A549 (cell line): ENCODE measurements at regions not wholly inside any gene's neighbourhood (a gene's known extent, or its start where the extent isn't known, plus 50 kb on each side); places are given as distances from the start of the nearest gene placed in this dataset.

Source experiments
- ATAC-seq, 2 experiments: fragments of 200-7000 bp in 1 of 2; fragments of >200 bp in 1 of 2; cut with Nextera tagmentation in 1 of 2; cut with Tn5 transposase in 1 of 2; 3 replicates each; pipeline versions ENCODE4 v1.8.0 to v1.9.1; 2018 to 2020; ENCODE audit warnings: mild to moderate bottlenecking in 1 of 2, moderate library complexity in 1 of 2
- CTCF ChIA-PET: fragments of 300-600 bp; sonication (Branson Sonifier 250); formaldehyde crosslinking; extraction: SDS; loops from one replicate; lab custom pipeline; 2021; ENCODE audit warnings: antibody characterized with exemption, inconsistent platforms; lab: Yijun Ruan, JAX
- POLR2A ChIA-PET: fragments of 350-600 bp; formaldehyde crosslinking; extraction: SDS; loops from one replicate; lab custom pipeline; 2021; ENCODE audit warnings: antibody characterized with exemption, inconsistent platforms; lab: Yijun Ruan, JAX
- DNase-seq, 2 experiments: peaks; one replicate each; pipeline versions ENCODE4 v3.0.0 to v3.0.0-alpha.2; 2011 to 2016; ENCODE audit warnings: low read depth in 1 of 2, low spot score in 1 of 2
- FAIRE-seq: peaks from 2 replicates; lab custom pipeline; 2011; peaks lifted over from hg19 to GRCh38; lab: Jason Lieb, UNC
- H3K27ac ChIP-seq, 2 experiments: fragments of >200 bp; sonication (Bioruptor Twin); formaldehyde crosslinking; 3 replicates each; pipeline ENCODE4 v1.5.1; 2016 to 2017
- H3K4me1 ChIP-seq: fragments of >200 bp; sonication (Bioruptor Twin); formaldehyde crosslinking; 3 replicates; pipeline ENCODE4 v1.6.1; 2016
- H3K4me2 ChIP-seq: fragments of >200 bp; sonication (Bioruptor Twin); formaldehyde crosslinking; 3 replicates; pipeline ENCODE4 v1.6.1; 2016
- H3K4me3 ChIP-seq: fragments of >200 bp; sonication (Bioruptor Twin); formaldehyde crosslinking; 3 replicates; pipeline ENCODE4 v1.5.1; 2016
- H3K9me3 ChIP-seq: fragments of >200 bp; sonication (Bioruptor Twin); formaldehyde crosslinking; 3 replicates; pipeline ENCODE4 v1.6.1; 2016
- CBX2 ChIP-seq: fragments of 200-600 bp; sonication (generic); IDR thresholded peaks from 2 replicates; pipeline ENCODE4 v1.6.1; 2016; ENCODE audit warnings: low read depth, mild to moderate bottlenecking, borderline replicate concordance
- CEBPB ChIP-seq, 2 experiments: fragments of >200 bp in 1 of 2; sonication (Bioruptor Twin) in 1 of 2; formaldehyde crosslinking in 1 of 2; IDR thresholded peaks; 2 replicates each; pipeline ENCODE4 v1.6.1; 2012 to 2016
- CHD2 ChIP-seq: fragments of 150-350 bp; IDR thresholded peaks from 2 replicates; pipeline ENCODE4 v1.6.1; 2014; ENCODE audit warnings: low read length; ENCODE audit not compliant: partially characterized antibody
- CTCF ChIP-seq: fragments of >200 bp; sonication (Bioruptor Twin); formaldehyde crosslinking; IDR thresholded peaks from 3 replicates; pipeline ENCODE4 v1.5.1; 2016
- ELK1 ChIP-seq: fragments of 150-350 bp; IDR thresholded peaks from 2 replicates; pipeline ENCODE4 v1.6.1; 2014; ENCODE audit warnings: low read depth, mild to moderate bottlenecking, low read length
- FOSL2 ChIP-seq, 2 experiments: fragments of 450-650 bp in 1 of 2; fragments of >200 bp in 1 of 2; sonication (Bioruptor Twin) in 1 of 2; formaldehyde crosslinking; IDR thresholded peaks; 2 replicates each; pipeline versions ENCODE4 v1.5.0 to v1.6.1; 2016 to 2020; ENCODE audit warnings: mild to moderate bottlenecking in 1 of 2, moderate library complexity in 1 of 2
- GATA3 ChIP-seq: IDR thresholded peaks from 2 replicates; pipeline ENCODE4 v1.6.1; 2012; ENCODE audit warnings: borderline replicate concordance
- KDM1A ChIP-seq: fragments of 200-600 bp; sonication (generic); IDR thresholded peaks from 2 replicates; pipeline ENCODE4 v1.6.1; 2016; ENCODE audit warnings: low read depth, mild to moderate bottlenecking
- MAX ChIP-seq: IDR thresholded peaks from 2 replicates; pipeline ENCODE4 v1.6.1; 2012
- PBX3 ChIP-seq: IDR thresholded peaks from 2 replicates; pipeline ENCODE4 v1.6.1; 2012
- PHF8 ChIP-seq: fragments of 200-600 bp; sonication (generic); IDR thresholded peaks from 2 replicates; pipeline ENCODE4 v1.6.1; 2016; ENCODE audit warnings: low read depth, mild to moderate bottlenecking, antibody characterized with exemption, moderate library complexity, borderline replicate concordance
- RAD21 ChIP-seq, 2 experiments: fragments of >200 bp in 1 of 2; sonication (Bioruptor Twin) in 1 of 2; formaldehyde crosslinking in 1 of 2; IDR thresholded peaks in 1 of 2; conservative IDR thresholded peaks in 1 of 2; 2 replicates in 1 of 2; 3 replicates in 1 of 2; pipeline ENCODE4 v1.6.1; 2012 to 2018; ENCODE audit warnings: inconsistent platforms in 1 of 2
- RCOR1 ChIP-seq: fragments of 150-350 bp; IDR thresholded peaks from 2 replicates; pipeline ENCODE4 v1.6.1; 2014; ENCODE audit warnings: antibody characterized with exemption, low read length, low read depth
- RFX5 ChIP-seq: fragments of 450-650 bp; IDR thresholded peaks from 2 replicates; pipeline ENCODE4 v1.7.1; 2014; ENCODE audit warnings: antibody characterized with exemption, mild to moderate bottlenecking, moderate library complexity
- TP53 ChIP-seq: fragments of 250-450 bp; sonication (Bioruptor Pico); IDR thresholded peaks from 2 replicates; pipeline ENCODE4 v1.5.0; 2021; ENCODE audit warnings: mild to moderate bottlenecking, moderate library complexity
- ZFP36 ChIP-seq: fragments of 450-650 bp; IDR thresholded peaks from 2 replicates; pipeline ENCODE4 v1.6.1; 2014; ENCODE audit warnings: borderline replicate concordance; ENCODE audit not compliant: partially characterized antibody
- WGBS: methylation state at CpG from one replicate; pipeline ENCODE4 v1.1.6; 2017; ENCODE audit errors: missing lambda C conversion rate; 5-methylcytosine and 5-hydroxymethylcytosine counted together

GRCh38 chrX:35722128-35722527 lies 76.0 kb upstream of the MAGEB16 start:
- Histone ChIP-seq H3K9me3 (no peaks in the 10 kb centered on the region), H3K4me3 (no peak overlapping the region), H3K4me1 (no peaks in the 10 kb centered on the region), H3K4me2 (no peak overlapping the region)
- DNase-seq (no peak), FAIRE-seq (no peak)
- CTCF ChIA-PET, result no interaction called here
- TF ChIP-seq CBX2 (no peak), MAX (no peak), PHF8 (no peak), RCOR1 (no peak), TP53 (CRISPR knock-in tag) (no peak), RFX5 (no peak), GATA3 (no peak)
- TF ChIP-seq, all 56 proteins: peak for 0
- H3K27ac ChIP-seq, result no peak overlapping the region
- 28% methylated on average over 5 of the region's 5 CpGs for WGBS
- no peak for ATAC-seq
- POLR2A ChIA-PET, result no interaction called here

- Histone ChIP-seq H3K9me3 (no peaks in the 10 kb centered on the region), H3K4me1 (no peaks in the 10 kb centered on the region), H3K4me3 (no peak overlapping the region), H3K4me2 (no peak overlapping the region), H3K27ac (no peak overlapping the region)
- FAIRE-seq (no peak), DNase-seq (peak in 1 of 2 experiments; percentile 18), ATAC-seq (no peak)
- ChIA-PET CTCF (no interaction called here), POLR2A (no interaction called here)
- 0% methylated on average over 2 of the region's 2 CpGs for WGBS
- no peak for TF ChIP-seq ELK1
- TF ChIP-seq CHD2, result no peak
- TF ChIP-seq KDM1A, result no peak
- TF ChIP-seq CEBPB (IDR thresholded peaks at IDR 0.05), result no peak
- TF ChIP-seq PBX3, result no peak
- TF ChIP-seq RCOR1, result no peak
- peak; percentile 30; the same call in 1 of the 3 replicates for TF ChIP-seq CTCF
- TF ChIP-seq ZFP36, result no peak
- peak; percentile 13 to 30; a peak in 2 of 5 replicates for TF ChIP-seq RAD21 (conservative IDR thresholded peaks at IDR 0.05 in 1 of 2, IDR thresholded peaks at IDR 0.05 in 1 of 2)
- no peak for TF ChIP-seq FOSL2 (IDR thresholded peaks at IDR 0.05)
- no peak for TF ChIP-seq FOSL2 (CRISPR knock-in tag; IDR thresholded peaks at IDR 0.05)
These were observed 72.0 kb upstream of the MAGEB16 start for GRCh38 chrX:35726176-35726575.

GRCh38 chrX:35728481-35728880 lies 69.7 kb upstream of the MAGEB16 start:
- Histone ChIP-seq H3K27ac (no peak overlapping the region), H3K9me3 (no peaks in the 10 kb centered on the region), H3K4me2 (no peak overlapping the region), H3K4me1 (no peaks in the 10 kb centered on the region), H3K4me3 (no peak overlapping the region)
- ChIA-PET CTCF (no interaction called here), POLR2A (no interaction called here)
- WGBS, result 0% methylated on average over 3 of the region's 3 CpGs
- FAIRE-seq (peak; percentile 7), ATAC-seq (no peak), DNase-seq (peak in 1 of 2 experiments; percentile 2)
- TF ChIP-seq CHD2 (no peak), KDM1A (no peak)
- TF ChIP-seq, all 56 proteins: peak for 0
